SK-N-SH (cell line): ENCODE measurements at regions not wholly inside any gene's neighbourhood (a gene's known extent, or its start where the extent isn't known, plus 50 kb on each side); places are given as distances from the start of the nearest gene placed in this dataset.

ENCODE experiments used
- CTCF ChIA-PET: fragments of 300-600, 350-600 bp; formaldehyde crosslinking; extraction: SDS; loops from one replicate; lab custom pipeline; 2021; lab: Yijun Ruan, JAX
- POLR2A ChIA-PET: fragments of 350-600 bp; sonication (Branson Sonifier 250); formaldehyde crosslinking; extraction: SDS; loops from one replicate; lab custom pipeline; 2020; ENCODE audit warnings: antibody characterized with exemption, inconsistent platforms; lab: Yijun Ruan, JAX
- DNase-seq: peaks from one replicate; pipeline ENCODE4 v3.0.0; 2012
- H2AFZ ChIP-seq: fragments of 200-600 bp; sonication (generic); 2 replicates; pipeline ENCODE4 v1.8.1; 2016; ENCODE audit warnings: antibody characterized with exemption, mild to moderate bottlenecking, low read depth
- H3F3A ChIP-seq: fragments of 200-600 bp; sonication (generic); replicated peaks from 2 replicates; pipeline ENCODE3; 2016; ENCODE audit warnings: antibody characterized with exemption, mild to moderate bottlenecking; ENCODE audit not compliant: insufficient read depth
- H3K27ac ChIP-seq, 2 experiments: fragments of 200-500 bp in 1 of 2; fragments of 200-600 bp in 1 of 2; sonication (Bioruptor generic) in 1 of 2; sonication (generic), shearing (Covaris generic) in 1 of 2; 2 replicates each; pipeline versions ENCODE4 v1.5.1 to v1.6.1; 2014 to 2016; ENCODE audit warnings: low read depth in 2 of 2, inconsistent platforms in 1 of 2, low read length in 1 of 2, mild to moderate bottlenecking in 1 of 2, mixed read lengths in 1 of 2
- H3K27me3 ChIP-seq: fragments of 200-600 bp; sonication (generic), shearing (Covaris generic); 2 replicates; pipeline ENCODE4 v1.6.1; 2016; ENCODE audit warnings: mixed run types; ENCODE audit not compliant: insufficient read depth
- H3K36me3 ChIP-seq, 2 experiments: fragments of 200-500 bp in 1 of 2; fragments of 200-600 bp in 1 of 2; sonication (Bioruptor generic) in 1 of 2; sonication (generic) in 1 of 2; replicated peaks in 1 of 2; 2 replicates each; pipeline versions ENCODE3 to v1.5.1; 2014 to 2016; ENCODE audit warnings: low read length in 1 of 2, mild to moderate bottlenecking in 1 of 2; ENCODE audit not compliant: insufficient read depth in 2 of 2, control insufficient read depth in 1 of 2
- H3K4me1 ChIP-seq, 2 experiments: fragments of 200-500 bp in 1 of 2; fragments of 200-600 bp in 1 of 2; sonication (Bioruptor generic) in 1 of 2; sonication (generic), shearing (Covaris generic) in 1 of 2; 2 replicates each; pipeline versions ENCODE4 v1.5.1 to v1.6.1; 2014 to 2016; ENCODE audit warnings: low read depth in 1 of 2, low read length in 1 of 2, mixed run types in 1 of 2; ENCODE audit not compliant: insufficient read depth in 2 of 2, control insufficient read depth in 1 of 2
- H3K4me2 ChIP-seq: fragments of 200-600 bp; sonication (generic), shearing (Covaris generic); 2 replicates; pipeline ENCODE4 v1.6.1; 2017; ENCODE audit warnings: mixed run types
- H3K4me3 ChIP-seq, 2 experiments: fragments of 200-500 bp in 1 of 2; fragments of 200-600 bp in 1 of 2; sonication (Bioruptor generic) in 1 of 2; sonication (generic), shearing (Covaris generic) in 1 of 2; 2 replicates each; pipeline versions ENCODE4 v1.5.1 to v1.8.1; 2014 to 2016; ENCODE audit warnings: low read depth in 2 of 2, inconsistent platforms in 1 of 2, low read length in 1 of 2, mild to moderate bottlenecking in 1 of 2, mixed read lengths in 1 of 2, moderate library complexity in 1 of 2
- H3K79me2 ChIP-seq: fragments of 200-600 bp; sonication (generic); 2 replicates; pipeline ENCODE4 v1.8.1; 2017; ENCODE audit warnings: mild to moderate bottlenecking; ENCODE audit not compliant: insufficient read depth
- H3K9ac ChIP-seq: fragments of 200-600 bp; sonication (generic); 2 replicates; pipeline ENCODE4 v1.6.1; 2017; ENCODE audit warnings: mixed run types
- H3K9me2 ChIP-seq: fragments of 200-600 bp; sonication (generic); 2 replicates; pipeline ENCODE4 v1.6.1; 2017; ENCODE audit warnings: mixed run types
- H3K9me3 ChIP-seq: fragments of 200-600 bp; sonication (generic); 2 replicates; pipeline ENCODE4 v1.6.1; 2017; ENCODE audit warnings: mixed run types, mild to moderate bottlenecking, moderate library complexity
- H4K20me1 ChIP-seq: fragments of 200-600 bp; sonication (generic); 2 replicates; pipeline ENCODE4 v1.6.1; 2017; ENCODE audit warnings: mild to moderate bottlenecking, mixed run types; ENCODE audit not compliant: insufficient read depth
- CHD2 ChIP-seq: fragments of 150-350 bp; IDR thresholded peaks from 2 replicates; pipeline ENCODE4 v1.6.1; 2018; ENCODE audit warnings: low read length; ENCODE audit not compliant: partially characterized antibody
- EP300 ChIP-seq, 2 experiments: IDR thresholded peaks; 2 replicates each; pipeline versions ENCODE4 v1.4.0 to v1.6.1; 2012; ENCODE audit warnings: borderline replicate concordance in 1 of 2, low read depth in 1 of 2, low read length in 1 of 2
- FOSL2 ChIP-seq: IDR thresholded peaks from 2 replicates; pipeline ENCODE4 v1.4.0; 2012; ENCODE audit warnings: low read depth, mild to moderate bottlenecking, moderate library complexity, borderline replicate concordance
- FOXJ3 ChIP-seq: sonication (generic); formaldehyde crosslinking; IDR thresholded peaks from 2 replicates; pipeline ENCODE4 v1.5.1; 2020; ENCODE audit warnings: mild to moderate bottlenecking, missing genetic modification reagents
- FOXM1 ChIP-seq: IDR thresholded peaks from 2 replicates; pipeline ENCODE4 v1.4.0; 2012; ENCODE audit warnings: low read depth, mild to moderate bottlenecking
- GATA2 ChIP-seq: sonication (generic); formaldehyde crosslinking; IDR thresholded peaks from 2 replicates; pipeline ENCODE4 v1.5.0; 2020; ENCODE audit warnings: mild to moderate bottlenecking, missing genetic modification reagents
- MEF2A ChIP-seq: IDR thresholded peaks from 2 replicates; pipeline ENCODE4 v1.4.0; 2012; ENCODE audit warnings: low read depth, borderline replicate concordance
- MXI1 ChIP-seq: IDR thresholded peaks from 2 replicates; pipeline ENCODE4 v1.6.1; 2012; ENCODE audit warnings: mild to moderate bottlenecking, low read depth, low read length, improper control_type of control experiment
- NFIC ChIP-seq: IDR thresholded peaks from 2 replicates; pipeline ENCODE4 v1.4.0; 2012; ENCODE audit warnings: borderline replicate concordance
- NRF1 ChIP-seq: IDR thresholded peaks from 2 replicates; pipeline ENCODE4 v1.6.1; 2012; ENCODE audit warnings: low read depth, mild to moderate bottlenecking, low read length
- POLR2AphosphoS5 ChIP-seq: IDR thresholded peaks from 2 replicates; pipeline ENCODE4 v1.6.1; 2012; ENCODE audit warnings: low read depth, low read length
- RAD21 ChIP-seq: IDR thresholded peaks from 2 replicates; pipeline ENCODE4 v1.6.1; 2012; ENCODE audit warnings: mild to moderate bottlenecking, low read length
- RCOR1 ChIP-seq: fragments of 150-350 bp; IDR thresholded peaks from 2 replicates; pipeline ENCODE4 v1.6.1; 2017; ENCODE audit warnings: antibody characterized with exemption, low read length
- RFX5 ChIP-seq: IDR thresholded peaks from 2 replicates; pipeline ENCODE4 v1.6.1; 2012; ENCODE audit warnings: mild to moderate bottlenecking, improper control_type of control experiment, low read length
- RXRA ChIP-seq: IDR thresholded peaks from 2 replicates; pipeline ENCODE4 v1.4.0; 2012; ENCODE audit warnings: low read depth, mild to moderate bottlenecking, borderline replicate concordance
- SMC3 ChIP-seq: IDR thresholded peaks from 2 replicates; pipeline ENCODE4 v1.6.1; 2012; ENCODE audit warnings: low read depth, low read length, improper control_type of control experiment
- TCF12 ChIP-seq: IDR thresholded peaks from 2 replicates; pipeline ENCODE4 v1.4.0; 2012
- TEAD4 ChIP-seq: IDR thresholded peaks from 2 replicates; pipeline ENCODE4 v1.4.0; 2012; ENCODE audit warnings: mild to moderate bottlenecking, borderline replicate concordance; ENCODE audit not compliant: insufficient read depth
- YY1 ChIP-seq: IDR thresholded peaks from 2 replicates; pipeline ENCODE4 v1.4.0; 2012; ENCODE audit warnings: low read depth, mild to moderate bottlenecking
- WGBS: methylation state at CpG from one replicate; pipeline ENCODE4 v1.1.6; 2017; ENCODE audit warnings: low lambda C conversion rate; 5-methylcytosine and 5-hydroxymethylcytosine counted together
- TF ChIP-seq, protein P1 (sequence below): fragments of 150-350 bp; IDR thresholded peaks from 2 replicates; pipeline ENCODE4 v1.6.1; 2016; ENCODE audit warnings: mild to moderate bottlenecking, low read depth, low read length

DNA sequence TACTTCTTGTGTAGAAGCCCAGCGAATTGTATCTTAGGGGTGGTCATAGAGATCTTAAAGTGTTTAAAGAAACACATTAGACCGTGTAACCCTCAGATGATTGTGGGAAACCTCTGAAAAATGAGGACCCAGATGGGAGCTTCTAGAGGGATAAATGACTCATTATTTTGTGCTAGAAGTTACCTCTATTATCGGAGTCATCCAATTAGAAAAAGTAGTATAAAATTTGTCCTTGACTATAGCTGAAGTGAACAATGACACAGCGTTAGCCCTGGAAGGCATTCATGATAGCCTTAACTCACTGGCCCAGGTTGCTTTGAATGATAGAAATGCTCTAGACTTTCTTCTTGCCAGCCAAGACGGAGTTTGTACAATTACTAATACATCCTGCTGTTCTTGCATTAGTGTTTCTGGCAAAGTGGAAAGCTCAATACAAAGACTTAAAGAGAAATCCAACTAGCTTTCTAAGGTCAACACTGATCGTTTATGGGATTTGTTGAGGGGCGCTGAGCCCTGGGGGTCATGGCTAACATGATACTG, 178.9 kb upstream of the VEGFC start:
- Histone ChIP-seq H3F3A (peaks cover 5% of the 10 kb centered on the region), H3K79me2 (no peaks in the 10 kb centered on the region), H3K4me2 (no peak overlapping the region), H3K9me2 (no peaks in the 10 kb centered on the region), H2AFZ (peak overlapping the region; percentile 58; the same call in 1 of the 2 replicates), H3K4me3 (no peak overlapping the region), H4K20me1 (no peaks in the 10 kb centered on the region), H3K9ac (no peak overlapping the region), H3K36me3 (no peaks in the 10 kb centered on the region), H3K27ac (peak overlapping the region in 1 of 2 experiments; percentile 43; a peak in 2 of 4 replicates), H3K27me3 (no peaks in the 10 kb centered on the region), H3K4me1 (peaks cover 0 to 6% of the 10 kb centered on the region in 2 experiments; a peak in 1 of 4 replicates), H3K9me3 (peaks cover 5% of the 10 kb centered on the region; the same call in 1 of the 2 replicates)
- 61% methylated on average over 7 of the region's 7 CpGs for WGBS
- POLR2A ChIA-PET = no interaction called here
- CTCF ChIA-PET = interaction anchor here (0.8 to 0.9 kb wide), 2 partner anchors 8 to 76 kb away, joined by 3 read pairs; no protein-coding TSS in a partner anchor
- DNase-seq = no peak
- TF ChIP-seq SMC3 (no peak), EP300 (IDR thresholded peaks at IDR 0.05; ENCODE audit: borderline replicate concordance in 1 of 2, low read depth in 1 of 2, low read length in 1 of 2) (no peak), TCF12 (no peak), YY1 (no peak), NRF1 (no peak), NFIC (no peak), FOXM1 (no peak), RCOR1 (no peak), FOSL2 (no peak), CHD2 (no peak), GATA2 (CRISPR knock-in tag) (no peak), RFX5 (no peak), MEF2A (no peak), MXI1 (no peak), RXRA (no peak), RAD21 (no peak)
- TF ChIP-seq, protein P1, sequence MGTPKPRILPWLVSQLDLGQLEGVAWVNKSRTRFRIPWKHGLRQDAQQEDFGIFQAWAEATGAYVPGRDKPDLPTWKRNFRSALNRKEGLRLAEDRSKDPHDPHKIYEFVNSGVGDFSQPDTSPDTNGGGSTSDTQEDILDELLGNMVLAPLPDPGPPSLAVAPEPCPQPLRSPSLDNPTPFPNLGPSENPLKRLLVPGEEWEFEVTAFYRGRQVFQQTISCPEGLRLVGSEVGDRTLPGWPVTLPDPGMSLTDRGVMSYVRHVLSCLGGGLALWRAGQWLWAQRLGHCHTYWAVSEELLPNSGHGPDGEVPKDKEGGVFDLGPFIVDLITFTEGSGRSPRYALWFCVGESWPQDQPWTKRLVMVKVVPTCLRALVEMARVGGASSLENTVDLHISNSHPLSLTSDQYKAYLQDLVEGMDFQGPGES = no peak

DNA sequence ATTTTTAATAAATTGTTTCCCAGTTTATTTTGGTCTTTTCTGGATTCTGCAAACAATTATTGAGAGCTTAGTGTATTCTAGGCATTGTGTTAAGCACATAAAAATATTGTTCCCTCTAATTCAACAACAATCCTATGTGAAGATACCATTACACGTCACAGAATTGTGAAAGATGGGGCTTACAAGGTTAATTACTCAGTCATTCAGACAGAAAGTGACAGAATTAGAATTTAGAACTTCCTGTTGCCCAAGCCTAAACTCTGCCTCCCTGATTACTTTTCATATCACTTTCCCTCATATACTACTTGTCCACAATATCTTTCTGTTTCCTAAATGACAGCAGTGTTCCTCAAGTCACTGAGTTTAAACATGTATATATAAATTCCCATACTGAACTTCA, 186.7 kb upstream of the VEGFC start:
- Histone ChIP-seq H3K27me3 (no peaks in the 10 kb centered on the region), H3K36me3 (no peaks in the 10 kb centered on the region), H2AFZ (no peak overlapping the region), H3K27ac (no peak overlapping the region), H3F3A (peaks cover 5% of the 10 kb centered on the region), H3K4me3 (no peak overlapping the region), H3K9me3 (0 out of 2 replicates have a peak, but pooled peaks cover under 1% of the 10 kb centered on the region), H3K9me2 (no peaks in the 10 kb centered on the region), H3K4me2 (no peak overlapping the region), H4K20me1 (no peaks in the 10 kb centered on the region), H3K4me1 (no peaks in the 10 kb centered on the region), H3K79me2 (no peaks in the 10 kb centered on the region), H3K9ac (no peak overlapping the region)
- no peak for DNase-seq
- POLR2A ChIA-PET = no interaction called here
- 50% methylated on average over 1 of the region's 1 CpG for WGBS
- CTCF ChIA-PET = no interaction called here
- no peak for TF ChIP-seq FOXJ3 (CRISPR knock-in tag)
- TF ChIP-seq POLR2AphosphoS5 = no peak
- TF ChIP-seq GATA2 (CRISPR knock-in tag) = no peak
- TF ChIP-seq TEAD4 = no peak
